Mucosa of descending colon (tissue), 3 donors: ENCODE measurements at regions not wholly inside any gene's neighbourhood (a gene's known extent, or its start where the extent isn't known, plus 50 kb on each side); places are given as distances from the start of the nearest gene placed in this dataset.

Source experiments
- ATAC-seq: fragments of 200-7000 bp; cut with Tn5 transposase; one replicate; pipeline ENCODE4 v1.9.1; 2020; ENCODE audit warnings: mild to moderate bottlenecking, moderate library complexity
- DNase-seq, 3 donors: peaks; one replicate each; pipeline ENCODE4 v3.0.0-alpha.2; 2020
- H3K36me3 ChIP-seq: fragments of 200-600 bp; one replicate; pipeline ENCODE4 v1.8.0; 2021; ENCODE audit warnings: low read depth, mild to moderate bottlenecking
- H3K4me1 ChIP-seq: fragments of 200-600 bp; one replicate; pipeline ENCODE4 v1.8.0; 2021; ENCODE audit warnings: low read depth, mild to moderate bottlenecking
- H3K4me3 ChIP-seq: fragments of 200-600 bp; one replicate; pipeline ENCODE4 v1.8.0; 2021; ENCODE audit warnings: mild to moderate bottlenecking
- H3K9me3 ChIP-seq: fragments of 200-600 bp; one replicate; pipeline ENCODE4 v1.8.0; 2021; ENCODE audit warnings: mild to moderate bottlenecking
- CTCF ChIP-seq: fragments of 200-600 bp; IDR thresholded peaks from one replicate; pipeline ENCODE4 v1.8.0; 2022; ENCODE audit warnings: antibody characterized with exemption, mild to moderate bottlenecking
- intact Hi-C, 2 donors: fragments of 100-400 bp; cut with DNase I in 1 of 2; cut with micrococcal nuclease in 1 of 2; formaldehyde crosslinking; loops; one replicate each; pipeline versions ENCODE4 v1.11.0 to v1.11.1; 2022; cut with DNase I, micrococcal nuclease
- donor health status: DM: no; HTN: no; CAD: no; lungs with moderate emphysema.
- donor health status: DM: no; HTN: no; CAD: no.
- donor health status: DM: no; HTN: yes; CAD: no.

GRCh38 chr4:24741910-24742309, 53.5 kb upstream of the SOD3 start:
- intact Hi-C loops: no loop called here
- H3K9me3 ChIP-seq: peaks cover 12% of the 10 kb centered on the region
- DNase-seq (peak in 2 of 3 donors; percentile 27 to 40), ATAC-seq (peak; percentile 57)
- no peaks in the 10 kb centered on the region for H3K36me3 ChIP-seq
- H3K4me3 ChIP-seq: no peak overlapping the region
- no peak for TF ChIP-seq CTCF
- peaks cover 9% of the 10 kb centered on the region for H3K4me1 ChIP-seq

- intact Hi-C loops: no loop called here
- peaks cover 9% of the 10 kb centered on the region for H3K4me1 ChIP-seq
- no peaks in the 10 kb centered on the region for H3K36me3 ChIP-seq
- TF ChIP-seq CTCF: no peak
- no peak overlapping the region for H3K4me3 ChIP-seq
- DNase-seq: no peak
- peak; percentile 92 for ATAC-seq
- H3K9me3 ChIP-seq: peaks cover 8% of the 10 kb centered on the region
These were observed 53.0 kb upstream of the SOD3 start for GRCh38 chr4:24742335-24742734.

GRCh38 chr4:24742773-24743172, 52.6 kb upstream of the SOD3 start:
- H3K4me1 ChIP-seq: peaks cover 9% of the 10 kb centered on the region
- no peak overlapping the region for H3K4me3 ChIP-seq
- ATAC-seq: no peak
- intact Hi-C loops: no loop called here
- H3K36me3 ChIP-seq: no peaks in the 10 kb centered on the region
- H3K9me3 ChIP-seq: peaks cover 4% of the 10 kb centered on the region
- no peak for TF ChIP-seq CTCF
- DNase-seq: no peak

- H3K4me3 ChIP-seq: no peak overlapping the region
- H3K4me1 ChIP-seq: peaks cover 9% of the 10 kb centered on the region
- ATAC-seq (peak; percentile 48), DNase-seq (no peak)
- intact Hi-C loops: no loop called here
- no peaks in the 10 kb centered on the region for H3K9me3 ChIP-seq
- H3K36me3 ChIP-seq: no peaks in the 10 kb centered on the region
- no peak for TF ChIP-seq CTCF
These were observed 52.2 kb upstream of the SOD3 start for GRCh38 chr4:24743206-24743605.

- Histone ChIP-seq H3K4me3 (no peak overlapping the region), H3K9me3 (no peaks in the 10 kb centered on the region), H3K36me3 (no peaks in the 10 kb centered on the region), H3K4me1 (peaks cover 9% of the 10 kb centered on the region)
- DNase-seq (no peak), ATAC-seq (no peak)
- intact Hi-C loops: no loop called here
- no peak for TF ChIP-seq CTCF
These were observed 51.4 kb upstream of the SOD3 start for GRCh38 chr4:24743927-24744326.
